ENCODE measurements at regions not wholly inside any gene's neighbourhood (a gene's known extent, or its start where the extent isn't known, plus 50 kb on each side); places are given as distances from the start of the nearest gene placed in this dataset.

DNA sequence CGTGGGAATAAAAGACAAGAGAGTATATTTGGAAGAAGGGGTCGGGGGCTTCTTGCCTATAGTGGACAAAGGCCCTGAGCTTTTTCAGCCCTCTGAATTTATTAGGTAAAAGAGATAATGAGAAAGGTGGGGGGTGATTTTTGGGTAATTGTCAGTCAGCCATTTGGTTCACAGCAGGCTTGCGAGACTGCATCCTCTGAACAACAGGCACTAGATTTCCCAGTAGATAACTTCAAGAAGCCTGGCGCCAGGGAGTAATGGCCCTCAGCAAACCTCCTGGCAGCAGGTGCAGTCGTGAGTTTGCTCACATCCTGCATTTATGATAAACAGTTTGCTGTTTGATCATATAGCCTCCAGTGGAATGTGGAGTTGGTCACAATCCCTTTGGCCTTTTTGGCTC is 609.0 kb downstream of the DHX35 start:
- no peak for DNase-seq (ENCODE audit: low spot score)
- TF ChIP-seq, protein P1, sequence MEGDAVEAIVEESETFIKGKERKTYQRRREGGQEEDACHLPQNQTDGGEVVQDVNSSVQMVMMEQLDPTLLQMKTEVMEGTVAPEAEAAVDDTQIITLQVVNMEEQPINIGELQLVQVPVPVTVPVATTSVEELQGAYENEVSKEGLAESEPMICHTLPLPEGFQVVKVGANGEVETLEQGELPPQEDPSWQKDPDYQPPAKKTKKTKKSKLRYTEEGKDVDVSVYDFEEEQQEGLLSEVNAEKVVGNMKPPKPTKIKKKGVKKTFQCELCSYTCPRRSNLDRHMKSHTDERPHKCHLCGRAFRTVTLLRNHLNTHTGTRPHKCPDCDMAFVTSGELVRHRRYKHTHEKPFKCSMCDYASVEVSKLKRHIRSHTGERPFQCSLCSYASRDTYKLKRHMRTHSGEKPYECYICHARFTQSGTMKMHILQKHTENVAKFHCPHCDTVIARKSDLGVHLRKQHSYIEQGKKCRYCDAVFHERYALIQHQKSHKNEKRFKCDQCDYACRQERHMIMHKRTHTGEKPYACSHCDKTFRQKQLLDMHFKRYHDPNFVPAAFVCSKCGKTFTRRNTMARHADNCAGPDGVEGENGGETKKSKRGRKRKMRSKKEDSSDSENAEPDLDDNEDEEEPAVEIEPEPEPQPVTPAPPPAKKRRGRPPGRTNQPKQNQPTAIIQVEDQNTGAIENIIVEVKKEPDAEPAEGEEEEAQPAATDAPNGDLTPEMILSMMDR (IDR thresholded peaks at IDR 0.05; ENCODE audit: borderline replicate concordance, control extremely low read depth, extremely low read depth, insufficient read depth, missing control alignments) = no peak
- in situ Hi-C loops (cut with MboI; ENCODE audit: low sequenced_read_pairs, unreplicated experiment) = no loop called here

DNA sequence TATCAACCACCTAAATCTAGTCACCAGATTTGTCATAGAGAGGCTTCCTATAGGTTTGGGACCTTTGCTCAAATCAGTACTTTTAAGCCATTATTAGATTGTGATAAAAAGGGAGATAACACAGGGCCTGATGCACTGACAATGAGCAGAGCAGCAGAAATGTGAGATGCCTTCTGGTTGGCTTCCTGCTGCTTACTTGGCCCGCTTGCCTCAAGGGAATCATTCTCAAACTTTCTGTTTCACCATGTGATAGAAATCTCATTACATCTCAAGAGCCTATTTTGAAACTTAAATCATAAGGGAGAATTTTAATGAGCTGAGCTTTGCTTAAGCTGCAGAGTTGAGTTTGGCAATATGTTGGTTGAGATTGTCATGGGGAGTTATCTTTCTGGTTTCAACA is 606.0 kb downstream of the DHX35 start:
- DNase-seq (ENCODE audit: low spot score) = no peak
- TF ChIP-seq, protein P1 (IDR thresholded peaks at IDR 0.05; ENCODE audit: borderline replicate concordance, control extremely low read depth, extremely low read depth, insufficient read depth, missing control alignments) = no peak
- in situ Hi-C loops (cut with MboI; ENCODE audit: low sequenced_read_pairs, unreplicated experiment) = no loop called here

DNA sequence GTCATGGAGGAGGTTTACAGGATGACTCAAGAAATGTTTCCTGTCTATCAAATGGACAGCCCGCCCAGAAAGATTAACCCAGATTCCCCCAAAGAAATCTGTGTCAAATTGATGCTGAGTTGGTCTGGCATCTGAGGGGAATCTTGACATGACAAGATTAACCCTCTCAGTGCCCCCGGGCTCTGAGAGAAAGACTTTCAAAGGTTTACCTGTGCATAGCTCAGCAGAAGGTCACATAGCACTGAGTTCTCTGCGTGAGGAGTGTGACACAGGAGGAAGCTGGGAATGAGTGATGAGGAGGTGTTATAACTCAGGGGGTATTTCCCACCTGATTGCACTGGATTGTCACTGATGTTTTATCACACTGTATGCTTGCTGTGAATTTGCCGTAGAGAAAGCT is 601.2 kb downstream of the DHX35 start:
- TF ChIP-seq, protein P1 (IDR thresholded peaks at IDR 0.05; ENCODE audit: borderline replicate concordance, control extremely low read depth, extremely low read depth, insufficient read depth, missing control alignments) = no peak
- DNase-seq (ENCODE audit: low spot score) = no peak
- in situ Hi-C loops (cut with MboI; ENCODE audit: low sequenced_read_pairs, unreplicated experiment) = no loop called here

DNA sequence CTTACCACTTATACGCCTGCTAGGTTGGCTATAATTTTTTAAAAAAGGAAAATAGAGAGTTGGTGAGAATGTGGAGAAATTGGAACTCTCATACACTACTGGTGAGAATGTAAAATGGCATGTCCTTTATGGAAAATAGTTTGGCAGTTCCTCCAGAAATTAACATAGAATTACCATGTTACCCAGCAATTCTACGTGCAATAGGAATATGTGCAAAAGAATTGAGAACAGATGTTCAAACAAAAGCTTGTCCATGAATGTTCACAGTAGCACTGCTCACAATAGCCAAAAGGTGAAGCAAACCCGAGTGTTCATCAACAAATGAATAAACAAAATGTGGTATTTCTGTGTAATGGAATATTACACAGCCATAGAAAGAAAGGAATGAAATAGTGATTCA is 592.2 kb downstream of the DHX35 start:
- DNase-seq (ENCODE audit: low spot score) = no peak
- in situ Hi-C loops (cut with MboI; ENCODE audit: low sequenced_read_pairs, unreplicated experiment) = no loop called here
- TF ChIP-seq, protein P1 (IDR thresholded peaks at IDR 0.05; ENCODE audit: borderline replicate concordance, control extremely low read depth, extremely low read depth, insufficient read depth, missing control alignments) = no peak

DNA sequence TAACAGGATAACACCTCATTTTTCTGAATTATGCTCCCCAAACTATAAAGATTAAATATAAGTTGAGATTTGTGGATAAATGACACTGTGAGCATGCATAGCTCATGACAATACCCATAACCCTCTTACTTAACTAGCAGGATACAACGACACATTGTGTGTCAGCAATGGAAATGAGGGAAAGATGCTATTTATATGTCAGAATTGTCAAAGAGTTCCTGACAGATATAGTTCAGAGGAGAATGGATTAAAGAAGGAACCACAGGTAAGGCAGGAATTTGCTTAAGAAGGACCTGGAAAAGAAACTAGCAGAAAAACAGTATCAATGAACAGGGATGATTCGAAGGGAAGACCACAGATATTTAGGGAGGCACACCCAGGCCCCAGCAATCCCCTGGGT is 591.0 kb downstream of the DHX35 start:
- TF ChIP-seq, protein P1 (IDR thresholded peaks at IDR 0.05; ENCODE audit: borderline replicate concordance, control extremely low read depth, extremely low read depth, insufficient read depth, missing control alignments) = no peak
- in situ Hi-C loops (cut with MboI; ENCODE audit: low sequenced_read_pairs, unreplicated experiment) = no loop called here
- DNase-seq (ENCODE audit: low spot score) = no peak

DNA sequence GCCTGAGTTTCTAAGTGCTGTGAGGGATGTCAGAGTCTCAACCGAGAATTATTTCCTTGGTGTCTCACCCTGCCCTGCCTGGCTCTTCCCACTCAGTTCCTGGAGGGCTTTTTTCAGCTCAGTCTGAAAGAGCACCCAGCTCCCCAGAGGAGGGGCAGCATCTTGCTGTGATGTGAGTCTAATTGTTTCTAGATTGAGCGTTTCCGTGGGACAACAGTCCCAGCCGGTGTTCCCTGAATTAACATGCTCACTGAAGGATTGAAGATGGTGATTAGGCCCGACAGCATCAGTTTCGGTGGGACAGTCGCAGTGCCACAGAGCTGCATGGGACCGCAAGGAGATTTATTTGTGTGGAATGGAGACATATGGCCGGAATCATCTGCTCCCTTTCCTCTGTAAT is 587.6 kb downstream of the DHX35 start:
- no peak for DNase-seq (ENCODE audit: low spot score)
- in situ Hi-C loops (cut with MboI; ENCODE audit: low sequenced_read_pairs, unreplicated experiment) = no loop called here
- TF ChIP-seq, protein P1 (IDR thresholded peaks at IDR 0.05; ENCODE audit: borderline replicate concordance, control extremely low read depth, extremely low read depth, insufficient read depth, missing control alignments) = no peak
